ENCODE measurements at regions not wholly inside any gene's neighbourhood (a gene's known extent, or its start where the extent isn't known, plus 50 kb on each side); places are given as distances from the start of the nearest gene placed in this dataset.

GRCh38 chr4:14864365-14865030 is 137.8 kb upstream of the CPEB2 start:
- H3K79me2 ChIP-seq: no peaks in the 10 kb centered on the region
- TF ChIP-seq CTCF (IDR thresholded peaks at IDR 0.05): no peak
- H3K27ac ChIP-seq: no peak overlapping the region
- H3K9ac ChIP-seq: no peak overlapping the region
- no peaks in the 10 kb centered on the region for H3K9me3 ChIP-seq (ENCODE audit: control insufficient read depth, low read length)
- no peak overlapping the region for H2AFZ ChIP-seq
- H3K27me3 ChIP-seq (ENCODE audit: control insufficient read depth, insufficient read depth, low read length): no peaks in the 10 kb centered on the region
- H3K4me1 ChIP-seq: no peaks in the 10 kb centered on the region
- no peaks in the 10 kb centered on the region for H3K36me3 ChIP-seq (ENCODE audit: control insufficient read depth, insufficient read depth, low read length)
- H3K4me3 ChIP-seq (ENCODE audit: low read depth, low read length): no peak overlapping the region
- no peak overlapping the region for H3K4me2 ChIP-seq (ENCODE audit: low read length)

GRCh38 chr4:14865031-14865366 is 137.3 kb upstream of the CPEB2 start:
- Histone ChIP-seq H3K27ac (no peak overlapping the region), H3K27me3 (ENCODE audit: control insufficient read depth, insufficient read depth, low read length) (no peaks in the 10 kb centered on the region), H3K9ac (no peak overlapping the region), H3K79me2 (no peaks in the 10 kb centered on the region), H3K36me3 (ENCODE audit: control insufficient read depth, insufficient read depth, low read length) (no peaks in the 10 kb centered on the region), H3K4me2 (ENCODE audit: low read length) (no peak overlapping the region), H2AFZ (no peak overlapping the region), H3K4me3 (ENCODE audit: low read depth, low read length) (no peak overlapping the region), H3K4me1 (no peaks in the 10 kb centered on the region), H3K9me3 (ENCODE audit: control insufficient read depth, low read length) (no peaks in the 10 kb centered on the region)
- no peak for TF ChIP-seq CTCF (IDR thresholded peaks at IDR 0.05)

- Histone ChIP-seq H3K4me2 (ENCODE audit: low read length) (no peak overlapping the region), H3K9ac (no peak overlapping the region), H3K79me2 (no peaks in the 10 kb centered on the region), H3K9me3 (ENCODE audit: control insufficient read depth, low read length) (no peaks in the 10 kb centered on the region), H3K36me3 (ENCODE audit: control insufficient read depth, insufficient read depth, low read length) (no peaks in the 10 kb centered on the region), H3K4me1 (no peaks in the 10 kb centered on the region), H3K27me3 (ENCODE audit: control insufficient read depth, insufficient read depth, low read length) (no peaks in the 10 kb centered on the region), H3K27ac (no peak overlapping the region), H3K4me3 (ENCODE audit: low read depth, low read length) (no peak overlapping the region), H2AFZ (no peak overlapping the region)
- TF ChIP-seq CTCF (IDR thresholded peaks at IDR 0.05): no peak
Observed at GRCh38 chr4:14865804-14866203, 136.5 kb upstream of the CPEB2 start.

GRCh38 chr4:14867847-14868246 is 134.4 kb upstream of the CPEB2 start:
- no peak overlapping the region for H2AFZ ChIP-seq
- H3K4me1 ChIP-seq: no peaks in the 10 kb centered on the region

More at GRCh38 chr4:14867847-14868246, 134.4 kb upstream of the CPEB2 start:
- no peak overlapping the region for H3K4me2 ChIP-seq (ENCODE audit: low read length)
- no peaks in the 10 kb centered on the region for H3K27me3 ChIP-seq (ENCODE audit: control insufficient read depth, insufficient read depth, low read length)
- H3K9me3 ChIP-seq (ENCODE audit: control insufficient read depth, low read length): no peaks in the 10 kb centered on the region
- no peak overlapping the region for H3K27ac ChIP-seq
- no peaks in the 10 kb centered on the region for H3K36me3 ChIP-seq (ENCODE audit: control insufficient read depth, insufficient read depth, low read length)
- TF ChIP-seq CTCF (IDR thresholded peaks at IDR 0.05): no peak
- no peak overlapping the region for H3K9ac ChIP-seq
- H3K4me3 ChIP-seq (ENCODE audit: low read depth, low read length): no peak overlapping the region
- no peaks in the 10 kb centered on the region for H3K79me2 ChIP-seq
